Astrocyte (in vitro differentiated cells and primary cell): ENCODE measurements at regions not wholly inside any gene's neighbourhood (a gene's known extent, or its start where the extent isn't known, plus 50 kb on each side); places are given as distances from the start of the nearest gene placed in this dataset.

Source experiments
- EZH2 ChIP-seq: IDR thresholded peaks from 2 replicates; pipeline ENCODE4 v1.6.1; 2012; ENCODE audit warnings: mild to moderate bottlenecking, low read length, inconsistent platforms; ENCODE audit not compliant: insufficient read depth
- TF ChIP-seq, protein P1 (sequence below): IDR thresholded peaks from 2 replicates; pipeline ENCODE4 v1.5.1; 2011; ENCODE audit warnings: low read depth, mild to moderate bottlenecking, inconsistent platforms, low read length, moderate library complexity; ENCODE audit not compliant: insufficient read depth

DNA sequence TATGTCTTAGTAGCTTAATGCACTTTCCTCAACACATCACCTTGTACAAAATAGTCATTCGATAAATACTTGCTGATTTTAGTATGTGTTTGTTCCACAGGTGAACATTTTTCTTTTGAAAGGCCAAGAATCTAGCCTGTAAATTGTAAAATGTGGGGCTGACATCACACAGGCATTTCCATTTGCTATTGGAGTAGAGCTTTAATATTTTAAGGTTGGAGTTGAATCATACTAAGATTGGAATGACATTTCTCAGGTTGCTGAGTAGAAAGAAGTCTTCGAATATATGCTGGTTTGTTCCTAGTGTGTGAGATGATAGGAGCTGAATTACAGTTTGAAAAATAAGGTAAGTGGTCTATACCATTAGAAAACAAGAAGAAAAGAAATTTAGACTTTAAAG is 112.3 kb upstream of the FRY start:
- TF ChIP-seq, protein P1, sequence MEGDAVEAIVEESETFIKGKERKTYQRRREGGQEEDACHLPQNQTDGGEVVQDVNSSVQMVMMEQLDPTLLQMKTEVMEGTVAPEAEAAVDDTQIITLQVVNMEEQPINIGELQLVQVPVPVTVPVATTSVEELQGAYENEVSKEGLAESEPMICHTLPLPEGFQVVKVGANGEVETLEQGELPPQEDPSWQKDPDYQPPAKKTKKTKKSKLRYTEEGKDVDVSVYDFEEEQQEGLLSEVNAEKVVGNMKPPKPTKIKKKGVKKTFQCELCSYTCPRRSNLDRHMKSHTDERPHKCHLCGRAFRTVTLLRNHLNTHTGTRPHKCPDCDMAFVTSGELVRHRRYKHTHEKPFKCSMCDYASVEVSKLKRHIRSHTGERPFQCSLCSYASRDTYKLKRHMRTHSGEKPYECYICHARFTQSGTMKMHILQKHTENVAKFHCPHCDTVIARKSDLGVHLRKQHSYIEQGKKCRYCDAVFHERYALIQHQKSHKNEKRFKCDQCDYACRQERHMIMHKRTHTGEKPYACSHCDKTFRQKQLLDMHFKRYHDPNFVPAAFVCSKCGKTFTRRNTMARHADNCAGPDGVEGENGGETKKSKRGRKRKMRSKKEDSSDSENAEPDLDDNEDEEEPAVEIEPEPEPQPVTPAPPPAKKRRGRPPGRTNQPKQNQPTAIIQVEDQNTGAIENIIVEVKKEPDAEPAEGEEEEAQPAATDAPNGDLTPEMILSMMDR: no peak
- TF ChIP-seq EZH2: no peak
